Kidney epithelial cell (primary cell): ENCODE measurements at regions not wholly inside any gene's neighbourhood (a gene's known extent, or its start where the extent isn't known, plus 50 kb on each side); places are given as distances from the start of the nearest gene placed in this dataset.

Experiments
- DNase-seq: peaks from one replicate; pipeline ENCODE4 v3.0.0-alpha.2; 2010; ENCODE audit warnings: low read depth
- H3K27me3 ChIP-seq: 2 replicates; pipeline ENCODE4 v1.6.0; 2011; ENCODE audit warnings: low read length; ENCODE audit not compliant: control insufficient read depth, insufficient read depth
- H3K36me3 ChIP-seq: 2 replicates; pipeline ENCODE4 v1.5.1; 2011; ENCODE audit warnings: low read length; ENCODE audit not compliant: control insufficient read depth, insufficient read depth
- H3K4me3 ChIP-seq: 2 replicates; pipeline ENCODE4 v1.5.1; 2011; ENCODE audit warnings: low read depth, mild to moderate bottlenecking, control low read depth, low read length
- CTCF ChIP-seq: IDR thresholded peaks from 2 replicates; pipeline ENCODE4 v1.5.1; 2011; ENCODE audit warnings: mild to moderate bottlenecking, moderate library complexity, low read length, control low read depth, inconsistent platforms; ENCODE audit not compliant: insufficient read depth, poor library complexity, severe bottlenecking

GRCh38 chr16:35188288-35189155, 1729.1 kb downstream of the TP53TG3F start:
- DNase-seq: no peak
- Histone ChIP-seq H3K27me3 (no peaks in the 10 kb centered on the region), H3K36me3 (no peaks in the 10 kb centered on the region), H3K4me3 (no peak overlapping the region)
- no peak for TF ChIP-seq CTCF

- no peaks in the 10 kb centered on the region for H3K36me3 ChIP-seq
- H3K4me3 ChIP-seq: no peak overlapping the region
- no peak for TF ChIP-seq CTCF
- DNase-seq: no peak
- no peaks in the 10 kb centered on the region for H3K27me3 ChIP-seq
Observed at GRCh38 chr16:35192993-35193392, 1733.6 kb downstream of the TP53TG3F start.

- H3K27me3 ChIP-seq: no peaks in the 10 kb centered on the region
- H3K4me3 ChIP-seq: no peak overlapping the region
- no peaks in the 10 kb centered on the region for H3K36me3 ChIP-seq
- no peak for DNase-seq
- no peak for TF ChIP-seq CTCF
Observed at GRCh38 chr16:35193956-35194355, 1734.5 kb downstream of the TP53TG3F start.

- no peak for DNase-seq
- H3K27me3 ChIP-seq: no peaks in the 10 kb centered on the region
- H3K36me3 ChIP-seq: no peaks in the 10 kb centered on the region
- H3K4me3 ChIP-seq: no peak overlapping the region
- no peak for TF ChIP-seq CTCF
Observed at GRCh38 chr16:35194681-35195080, 1735.3 kb downstream of the TP53TG3F start.

- H3K27me3 ChIP-seq: no peaks in the 10 kb centered on the region
- DNase-seq: no peak
- H3K36me3 ChIP-seq: no peaks in the 10 kb centered on the region
- TF ChIP-seq CTCF: no peak
- no peak overlapping the region for H3K4me3 ChIP-seq
Observed at GRCh38 chr16:35195173-35195863, 1735.9 kb downstream of the TP53TG3F start.
